NK-92 treated with Interleukin-12 subunit alpha and Interleukin-12 subunit beta, amount 100 ng/mL, for 24 hours (cell line): ENCODE measurements at regions not wholly inside any gene's neighbourhood (a gene's known extent, or its start where the extent isn't known, plus 50 kb on each side); places are given as distances from the start of the nearest gene placed in this dataset.
"Not testable (repeated sequence)": the region's sequence is repeated elsewhere in the genome, so short reads cannot be mapped to it uniquely, and the experiment has no call there.

Experiments
- DNase-seq: peaks from one replicate; lab custom pipeline; 2025; lab: John Stamatoyannopoulos, UW

- no peak for DNase-seq
Measured at GRCh38 chr9:96064826-96065481, 189.5 kb downstream of the ERCC6L2 start.

GRCh38 chr9:96062854-96063253, 187.4 kb downstream of the ERCC6L2 start:
- no peak for DNase-seq

- no peak for DNase-seq
Measured at GRCh38 chr9:96062031-96062430, 186.5 kb downstream of the ERCC6L2 start.

GRCh38 chr9:96061293-96061987, 185.9 kb downstream of the ERCC6L2 start:
- no peak for DNase-seq

GRCh38 chr9:96058218-96058617, 182.7 kb downstream of the ERCC6L2 start:
- DNase-seq, result no peak

- DNase-seq, result peak; percentile 75
Measured at GRCh38 chr9:96057155-96057554, 181.7 kb downstream of the ERCC6L2 start.

GRCh38 chr9:96056226-96056625, 180.7 kb downstream of the ERCC6L2 start:
- no peak for DNase-seq

GRCh38 chr9:96054248-96054647, 178.8 kb downstream of the ERCC6L2 start:
- not testable (repeated sequence) for DNase-seq

GRCh38 chr9:96052686-96053085, 177.2 kb downstream of the ERCC6L2 start:
- no peak for DNase-seq

- DNase-seq, result no peak
Measured at GRCh38 chr9:96051423-96051822, 175.9 kb downstream of the ERCC6L2 start.

GRCh38 chr9:96050861-96051155, 175.3 kb downstream of the ERCC6L2 start:
- no peak for DNase-seq

- DNase-seq, result no peak
Measured at GRCh38 chr9:96050048-96050860, 174.8 kb downstream of the ERCC6L2 start.

GRCh38 chr9:96048956-96049831, 173.7 kb downstream of the ERCC6L2 start:
- DNase-seq, result no peak

GRCh38 chr9:96048104-96048955, 172.8 kb downstream of the ERCC6L2 start:
- DNase-seq, result no peak

- DNase-seq, result no peak
Measured at GRCh38 chr9:96047741-96048103, 172.2 kb downstream of the ERCC6L2 start.

GRCh38 chr9:96047116-96047639, 171.7 kb downstream of the ERCC6L2 start:
- DNase-seq, result no peak

GRCh38 chr9:96045811-96046210, 170.3 kb downstream of the ERCC6L2 start:
- DNase-seq, result no peak

- DNase-seq, result no peak
Measured at GRCh38 chr9:96044401-96044800, 168.9 kb downstream of the ERCC6L2 start.

GRCh38 chr9:96040591-96041461, 165.3 kb downstream of the ERCC6L2 start:
- no peak for DNase-seq

GRCh38 chr9:96038914-96039313, 163.4 kb downstream of the ERCC6L2 start:
- no peak for DNase-seq
